Non-pigmented ciliary epithelial cell (primary cell): ENCODE measurements at regions not wholly inside any gene's neighbourhood (a gene's known extent, or its start where the extent isn't known, plus 50 kb on each side); places are given as distances from the start of the nearest gene placed in this dataset.

ENCODE experiments used
- DNase-seq: peaks from one replicate; pipeline ENCODE4 v3.0.0-alpha.2; 2010; ENCODE audit warnings: low read depth

- DNase-seq, result no peak
These were observed 403.3 kb downstream of the HGF start for GRCh38 chr7:81366546-81366945.

DNA sequence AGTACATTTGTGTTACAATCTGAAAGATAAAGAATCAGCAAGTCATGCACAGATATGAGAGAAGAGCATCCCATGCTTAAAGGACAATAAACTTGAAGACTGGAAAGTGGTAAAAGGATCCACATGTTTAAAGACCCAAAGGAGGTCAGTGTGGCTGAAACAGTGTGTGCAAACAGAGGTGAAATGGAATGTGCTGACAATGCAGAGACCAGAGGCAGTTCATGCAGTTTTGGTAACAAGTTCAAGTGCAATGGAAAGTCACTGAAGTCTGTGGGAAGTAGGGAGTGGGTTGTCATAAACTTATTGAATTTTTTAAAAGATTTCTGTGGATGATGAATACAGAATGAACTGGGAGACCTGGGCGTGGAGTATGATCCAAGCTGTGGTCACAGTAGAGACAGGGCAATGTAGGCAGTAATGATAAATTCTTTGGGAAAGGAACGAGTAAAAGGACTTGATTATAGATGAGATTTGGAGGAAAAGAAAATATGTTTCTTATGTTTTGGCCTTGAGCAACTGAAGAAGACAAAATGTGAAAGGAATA, 408.0 kb downstream of the HGF start:
- DNase-seq, result no peak

DNA sequence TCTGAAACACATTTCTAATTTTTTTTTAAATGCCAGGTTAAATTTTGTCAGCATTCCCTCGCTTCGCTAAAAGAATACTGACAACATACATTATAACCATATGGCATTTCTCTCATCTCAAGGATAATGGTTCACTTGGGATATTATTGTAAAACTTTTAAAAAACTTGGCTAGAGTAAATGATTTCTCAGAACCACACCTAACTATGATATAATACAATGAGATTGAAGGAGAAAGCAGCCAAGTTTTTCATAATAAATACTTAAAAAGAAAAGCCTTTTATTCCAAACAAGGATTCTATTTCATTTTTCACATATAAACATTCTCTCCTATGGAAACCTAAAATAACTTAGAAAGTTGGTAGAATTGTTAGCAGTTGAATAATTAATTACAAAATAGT, 413.9 kb downstream of the HGF start:
- no peak for DNase-seq

DNA sequence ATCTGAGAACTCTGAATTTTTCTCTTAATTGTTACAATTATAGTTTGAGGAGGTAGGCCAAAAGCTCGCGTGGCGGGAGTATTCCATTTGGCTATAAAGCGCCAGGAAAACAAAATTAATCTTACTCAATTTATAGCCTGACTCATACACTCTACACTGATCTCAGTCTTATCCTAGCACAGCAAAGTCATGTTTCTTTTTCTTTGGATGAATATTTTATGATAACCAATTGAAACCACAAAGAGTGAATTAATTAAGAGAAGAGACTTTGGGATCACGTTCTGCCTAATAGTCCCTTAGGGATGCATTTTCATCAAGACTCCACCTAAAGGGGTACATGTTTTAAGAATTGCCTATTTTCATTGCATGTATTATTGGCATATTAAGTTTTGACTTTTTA, 420.8 kb downstream of the HGF start:
- no peak for DNase-seq

DNA sequence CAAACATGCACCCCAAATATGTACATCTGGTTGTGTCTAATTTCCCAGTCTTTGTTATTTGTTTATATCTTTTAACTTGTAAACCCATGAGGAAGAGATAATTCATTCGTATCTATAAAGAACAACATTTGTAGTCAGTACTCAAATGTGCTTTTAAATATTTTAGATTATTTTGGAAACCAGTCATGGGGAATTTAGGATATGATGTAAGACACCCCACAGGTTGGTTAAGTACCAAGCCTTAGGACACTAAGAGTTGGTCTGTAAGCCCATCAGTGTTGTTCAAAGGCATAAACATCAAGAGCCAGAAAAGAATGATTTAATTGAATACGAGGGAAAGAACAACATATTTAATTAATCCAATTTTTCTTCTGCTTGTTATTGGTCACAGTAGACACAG, 421.1 kb upstream of the SEMA3C start:
- no peak for DNase-seq

DNA sequence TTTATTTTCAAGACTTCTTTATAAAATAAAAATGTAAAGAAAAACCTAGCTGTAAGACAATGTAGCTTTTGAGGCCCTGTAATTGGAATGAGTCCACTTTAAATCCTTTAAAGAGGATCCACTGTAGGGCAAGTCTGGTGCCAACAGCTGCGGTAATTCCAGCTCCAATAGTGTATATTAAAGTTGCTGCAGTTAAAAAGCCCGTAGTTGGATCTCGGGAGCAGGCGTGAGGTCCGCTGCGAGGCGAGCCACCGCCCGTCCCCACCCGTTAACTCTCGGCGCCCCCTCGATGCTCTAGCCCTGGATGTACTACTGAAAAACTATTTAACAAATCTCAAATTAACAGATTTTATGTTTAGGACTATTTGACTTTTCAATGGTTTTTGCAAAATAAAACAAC, 414.7 kb upstream of the SEMA3C start:
- DNase-seq, result no peak

DNA sequence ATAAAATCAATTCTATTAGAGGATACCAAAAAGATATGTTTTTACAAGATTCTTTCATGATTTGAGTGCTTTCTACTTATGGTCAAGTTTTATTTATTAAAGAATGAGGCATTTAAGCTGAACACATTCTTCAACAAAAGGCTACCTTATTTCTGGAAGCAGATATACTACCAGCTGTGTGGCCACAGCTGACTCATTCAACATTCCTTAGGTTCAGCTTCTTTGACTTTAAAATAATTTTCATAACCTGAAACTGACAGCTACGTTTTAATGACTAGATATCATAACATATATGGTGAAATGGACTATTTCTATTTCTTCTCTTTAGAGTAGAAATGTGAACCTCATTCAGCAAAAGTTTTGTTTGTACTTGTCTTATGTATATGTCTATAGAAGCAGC, 414.2 kb upstream of the SEMA3C start:
- DNase-seq, result peak; percentile 61

DNA sequence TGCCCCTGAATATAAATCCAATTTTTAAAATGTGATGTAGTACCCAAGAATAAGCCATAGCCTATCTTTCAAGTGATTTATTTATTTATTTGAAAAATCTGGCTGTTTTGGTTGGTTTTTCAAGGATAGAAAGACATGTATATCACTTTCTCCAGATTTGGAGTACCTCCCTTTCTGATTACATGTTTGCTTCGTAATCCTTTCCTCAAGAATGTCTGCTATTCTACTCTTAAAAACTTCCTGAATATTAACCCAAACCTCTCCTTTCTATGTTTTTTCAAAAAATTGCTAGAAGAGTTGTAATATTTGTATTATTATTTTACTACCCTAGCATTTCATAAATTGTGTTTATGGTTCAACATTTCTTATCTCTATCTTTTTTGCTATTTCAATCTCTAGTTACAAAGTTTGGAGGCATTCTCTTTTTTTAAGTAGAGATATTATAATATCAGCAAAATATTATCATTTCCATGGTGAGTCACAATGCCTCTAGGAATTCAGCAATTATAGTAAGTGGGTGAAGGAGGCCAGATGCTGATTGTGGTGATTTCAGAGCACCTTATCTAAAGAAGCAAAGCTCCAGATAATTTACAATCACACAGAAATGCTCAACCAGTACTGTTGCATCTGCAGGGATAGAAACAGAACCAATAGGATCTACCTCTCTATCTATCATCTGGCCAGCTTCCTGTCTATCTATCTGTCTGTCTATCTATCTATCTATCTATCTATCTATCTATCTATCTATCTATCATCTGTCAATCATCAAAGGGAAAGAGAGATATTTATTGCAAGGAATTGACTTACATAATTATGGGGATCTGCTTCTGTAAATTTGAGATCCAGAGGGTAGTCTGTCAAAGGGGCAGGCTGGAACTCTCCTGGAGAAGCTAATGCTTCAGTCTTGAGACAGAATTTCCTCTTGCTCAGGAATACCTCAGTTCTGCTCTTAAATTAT, 412.5 kb upstream of the SEMA3C start:
- no peak for DNase-seq

DNA sequence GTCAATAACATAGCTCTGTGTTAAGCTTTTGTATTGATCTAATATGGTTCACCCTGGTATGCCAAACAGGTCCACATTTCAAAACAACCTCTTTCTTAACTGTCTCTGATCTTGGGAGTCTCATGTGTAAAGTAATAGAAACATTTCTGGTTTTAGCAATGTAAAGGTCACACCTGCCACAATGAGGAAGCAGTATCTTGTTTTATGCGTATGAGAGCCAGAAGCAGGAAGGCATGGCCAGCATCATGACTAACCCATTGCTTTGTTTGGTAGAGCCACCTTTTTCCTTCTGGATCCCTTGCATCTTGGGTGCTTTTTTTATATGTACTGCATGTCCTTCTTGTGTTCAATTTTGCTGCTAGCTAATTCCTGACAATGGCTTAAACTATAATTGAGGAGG, 411.3 kb upstream of the SEMA3C start:
- no peak for DNase-seq

DNA sequence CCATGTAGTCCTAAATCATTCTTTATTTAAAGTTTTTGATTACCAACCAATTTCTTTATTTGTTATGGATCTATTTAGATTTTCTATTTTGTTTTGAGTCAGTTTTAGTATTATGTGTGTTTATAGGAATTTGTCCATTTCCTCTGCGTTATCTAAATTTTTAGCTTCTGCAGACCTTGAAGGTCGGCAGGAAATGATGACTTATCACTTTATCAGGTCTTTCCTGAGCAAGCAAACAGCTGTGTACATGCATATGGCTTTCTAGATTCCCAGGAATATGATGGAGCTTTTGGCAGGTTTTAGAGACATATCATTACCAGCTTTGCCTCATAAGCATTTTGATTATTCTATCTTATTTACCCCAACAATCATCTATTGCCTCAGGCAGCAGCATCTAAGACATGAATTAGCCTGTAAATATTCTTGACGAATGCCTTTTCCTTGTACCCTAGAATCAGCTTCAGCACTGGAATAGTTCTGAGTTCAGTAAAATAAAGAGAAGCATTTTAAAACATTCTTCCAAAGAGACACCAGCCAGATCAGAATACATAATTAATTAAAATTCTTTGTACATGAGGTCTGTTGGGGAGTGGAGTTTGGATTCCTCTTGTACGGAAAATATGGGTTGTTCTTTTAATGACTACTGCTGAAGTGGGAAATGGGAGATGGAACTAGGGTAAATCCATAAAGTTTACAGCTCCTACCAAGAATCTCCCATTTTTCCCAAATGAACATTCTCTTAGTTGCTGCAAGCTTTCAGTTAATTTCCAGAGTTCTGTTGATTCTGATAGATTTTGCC, 408.8 kb upstream of the SEMA3C start:
- no peak for DNase-seq

DNA sequence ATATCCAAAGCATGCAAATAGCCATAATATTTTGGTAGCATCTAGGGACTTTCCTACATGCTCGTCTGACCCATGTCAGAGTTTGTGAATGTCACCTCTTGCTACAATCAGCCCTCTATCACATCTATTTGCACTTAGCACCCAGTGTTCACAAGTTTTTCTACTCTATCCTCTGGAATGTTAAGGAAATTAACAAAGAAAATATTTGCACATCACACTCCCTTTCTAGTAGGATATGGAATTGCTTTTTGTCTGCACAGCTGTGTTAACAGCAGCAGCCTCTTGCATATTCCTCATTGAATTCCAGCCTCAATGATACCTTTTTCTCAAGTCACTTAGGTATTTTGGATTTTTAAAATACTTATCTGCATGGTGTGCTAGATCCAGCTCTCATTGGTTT, 403.1 kb upstream of the SEMA3C start:
- DNase-seq, result no peak

- DNase-seq, result no peak
These were observed 398.9 kb upstream of the SEMA3C start for GRCh38 chr7:81317741-81318140.

DNA sequence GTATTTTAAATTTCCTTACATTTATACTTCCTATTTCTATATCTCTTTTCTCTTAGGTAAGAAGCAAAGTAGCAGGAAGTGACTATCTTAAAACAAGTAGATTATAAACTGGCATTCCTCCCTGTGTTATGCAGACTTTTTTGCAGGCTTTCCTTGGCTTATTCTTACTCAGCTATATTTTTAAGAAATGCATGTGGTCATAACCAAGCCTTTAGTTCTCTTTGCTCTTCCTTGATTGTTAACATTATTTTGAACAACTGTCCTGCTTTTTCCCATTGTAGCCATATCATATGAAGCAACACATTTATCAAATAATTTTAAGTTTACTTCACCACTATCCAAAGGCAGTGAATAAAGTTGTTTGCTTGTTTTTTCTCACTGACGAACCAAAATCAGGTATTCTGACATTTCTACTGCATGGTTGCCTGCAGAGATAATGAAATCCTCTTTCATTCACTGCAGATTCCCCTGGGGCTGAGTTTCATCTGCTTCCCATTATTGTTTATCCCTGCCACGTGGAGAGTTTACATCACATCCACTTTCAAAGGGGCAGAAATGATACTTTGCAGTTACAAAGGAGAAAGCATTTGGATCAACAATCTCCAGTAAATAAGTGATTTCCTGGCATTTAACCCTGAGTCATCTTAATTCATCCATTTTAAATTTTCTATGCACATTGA, 389.9 kb upstream of the SEMA3C start:
- no peak for DNase-seq

- DNase-seq, result no peak
These were observed 383.0 kb upstream of the SEMA3C start for GRCh38 chr7:81301815-81302214.

GRCh38 chr7:81300753-81301152, 381.9 kb upstream of the SEMA3C start:
- no peak for DNase-seq

DNA sequence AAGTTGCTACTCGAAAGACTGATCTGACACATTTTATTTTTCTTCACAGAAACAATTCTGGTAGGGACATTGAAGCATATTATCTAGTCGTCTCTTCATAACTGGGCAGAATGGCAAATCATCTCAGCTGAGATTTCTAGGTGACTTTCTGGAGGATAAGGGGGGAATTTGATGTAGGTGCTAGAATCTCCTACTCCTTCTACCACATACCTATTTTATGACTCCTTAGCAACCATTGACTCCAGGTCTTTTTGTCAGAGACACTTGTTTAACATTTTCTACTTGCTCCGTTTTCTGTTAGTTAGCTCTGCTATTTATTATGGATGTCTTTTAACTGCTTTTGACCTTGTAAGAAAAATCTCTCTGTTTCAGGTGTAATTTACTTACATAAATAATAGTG, 380.9 kb upstream of the SEMA3C start:
- no peak for DNase-seq

DNA sequence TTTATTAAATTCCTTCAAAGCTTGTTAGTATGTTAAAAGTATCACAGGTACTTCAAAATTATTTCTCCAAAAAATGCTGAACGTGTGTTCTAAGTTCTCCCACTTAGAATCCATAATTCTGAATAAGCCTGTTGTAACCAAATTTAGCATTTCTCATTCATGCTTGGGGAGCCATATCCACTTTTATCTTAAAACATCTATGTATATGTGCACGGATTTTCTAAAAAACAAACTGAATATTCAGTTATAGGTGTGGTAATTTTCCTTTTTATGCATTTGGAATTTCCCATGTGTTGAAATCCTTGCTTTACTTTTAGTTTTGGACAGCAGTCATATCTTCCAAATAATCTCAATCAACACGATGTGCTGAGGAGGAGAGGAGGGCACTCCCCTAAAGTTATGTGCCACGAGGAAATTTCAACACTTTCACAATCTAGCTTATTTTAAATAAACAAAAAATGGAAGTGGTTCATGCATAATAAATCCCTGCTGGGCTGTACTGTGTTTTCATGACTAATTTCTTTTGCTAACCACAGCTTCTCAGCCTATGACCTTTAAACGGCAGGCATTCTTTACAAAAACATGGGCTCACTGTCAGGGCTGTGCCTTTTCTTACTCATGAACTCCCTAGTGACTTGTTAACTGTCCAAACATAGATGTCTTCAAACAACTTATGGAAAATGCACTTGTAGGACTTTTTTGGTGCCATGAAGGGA, 380.3 kb upstream of the SEMA3C start:
- DNase-seq, result peak; percentile 93

- no peak for DNase-seq
These were observed 378.5 kb upstream of the SEMA3C start for GRCh38 chr7:81297317-81297716.

- no peak for DNase-seq
These were observed 377.9 kb upstream of the SEMA3C start for GRCh38 chr7:81296726-81297125.

- DNase-seq, result no peak
These were observed 376.2 kb upstream of the SEMA3C start for GRCh38 chr7:81294897-81295515.

GRCh38 chr7:81293806-81294205, 375.0 kb upstream of the SEMA3C start:
- no peak for DNase-seq
